Cardiac fibroblast (primary cell): ENCODE measurements at regions not wholly inside any gene's neighbourhood (a gene's known extent, or its start where the extent isn't known, plus 50 kb on each side); places are given as distances from the start of the nearest gene placed in this dataset.

Experiments
- DNase-seq, 2 donors: peaks; one replicate each; pipeline versions ENCODE4 v3.0.0 to v3.0.0-alpha.2; 2010; ENCODE audit warnings: low read depth in 2 of 2
- H3K4me3 ChIP-seq, 2 donors: replicated peaks in 1 of 2; 1 replicate in 1 of 2; 2 replicates in 1 of 2; pipeline ENCODE4 v1.5.1; 2011; ENCODE audit warnings: low read depth in 2 of 2, low read length in 2 of 2, mild to moderate bottlenecking in 2 of 2, moderate library complexity in 1 of 2
- CTCF ChIP-seq: IDR thresholded peaks from one replicate; pipeline ENCODE4 v1.5.1; 2011; ENCODE audit warnings: low read depth, mild to moderate bottlenecking, low read length, inconsistent platforms

DNA sequence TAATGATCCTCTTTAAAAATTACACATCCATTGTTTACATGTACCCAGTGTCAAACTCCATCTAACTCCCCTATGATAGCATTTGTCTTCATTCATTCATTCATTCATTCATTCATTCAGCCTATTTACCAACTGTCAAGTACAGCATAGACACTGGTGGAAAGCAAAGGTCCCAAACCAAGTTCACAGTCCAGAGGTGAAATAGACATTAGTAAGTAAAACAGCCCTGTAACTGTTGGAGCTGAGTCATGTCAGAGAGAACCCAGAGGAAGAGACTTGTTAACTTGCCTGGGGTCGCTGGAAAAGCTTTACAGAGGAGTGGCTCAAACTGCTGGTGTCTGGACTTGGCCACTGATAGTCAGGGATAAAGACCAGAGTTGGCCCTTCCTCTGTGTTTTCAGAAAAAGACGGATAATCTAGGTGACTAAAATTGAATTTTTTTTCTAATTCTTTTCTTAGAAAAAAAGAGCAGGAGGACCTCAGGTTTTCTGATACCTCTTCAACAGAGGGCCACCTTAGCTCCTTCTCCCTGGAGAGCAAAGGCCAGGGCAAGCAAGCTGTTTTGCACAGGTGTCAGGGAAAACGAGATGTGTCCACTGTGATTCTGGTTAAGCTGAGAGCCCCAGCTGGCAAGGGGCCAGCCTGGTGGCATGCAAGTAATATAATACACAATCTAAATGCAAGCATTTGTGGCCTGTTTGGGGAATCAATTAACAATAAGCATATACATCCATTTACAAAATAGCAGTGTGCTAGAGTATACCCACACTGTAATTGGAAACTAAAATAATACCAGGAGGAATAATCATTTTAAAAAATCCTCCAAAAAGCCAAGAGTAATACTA, 96.7 kb upstream of the SLC14A2 start:
- no peak overlapping the region for H3K4me3 ChIP-seq
- DNase-seq: peak in 1 of 2 donors; percentile 4
- TF ChIP-seq CTCF: no peak

DNA sequence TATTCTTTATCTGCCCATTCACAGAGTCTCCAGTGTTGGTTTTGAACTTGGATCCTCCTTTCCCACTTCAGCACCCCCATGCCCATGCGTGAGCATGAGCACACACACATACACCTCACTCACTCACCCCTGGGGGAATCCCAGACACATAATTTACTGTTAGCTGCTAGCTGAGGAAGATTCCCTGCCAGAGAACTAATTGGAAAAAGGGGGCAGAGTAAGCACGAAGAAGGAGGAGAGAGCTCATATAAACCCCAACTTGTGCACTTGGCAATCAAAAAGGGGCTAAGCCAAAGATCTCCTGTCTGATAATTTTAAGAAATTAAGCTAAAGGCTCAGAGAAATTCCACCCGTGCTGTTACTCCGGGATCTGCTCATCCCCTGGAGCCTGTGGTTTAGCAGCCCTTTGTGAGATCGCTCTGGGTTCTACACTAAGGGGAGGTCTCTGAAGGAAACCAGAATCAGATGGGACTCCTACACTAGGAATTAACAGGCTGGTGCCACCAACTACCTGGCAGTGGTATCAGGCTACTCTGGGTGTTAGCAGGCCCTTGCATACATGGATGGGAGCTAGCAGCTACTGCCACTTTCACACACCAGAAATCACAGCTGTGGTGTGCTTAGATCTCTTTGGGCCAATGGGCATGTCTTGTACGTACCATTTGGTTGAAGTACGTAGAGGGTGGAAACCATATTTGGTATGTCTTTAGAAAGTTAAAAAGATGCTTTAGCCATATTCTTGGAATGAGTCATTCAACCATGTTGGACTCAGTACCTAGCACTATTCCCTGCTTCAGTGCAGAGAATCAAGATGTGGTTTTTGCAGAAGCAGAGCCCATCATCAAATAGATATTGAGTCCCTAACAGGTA, 95.6 kb upstream of the SLC14A2 start:
- DNase-seq: no peak
- no peak overlapping the region for H3K4me3 ChIP-seq
- TF ChIP-seq CTCF: no peak

DNA sequence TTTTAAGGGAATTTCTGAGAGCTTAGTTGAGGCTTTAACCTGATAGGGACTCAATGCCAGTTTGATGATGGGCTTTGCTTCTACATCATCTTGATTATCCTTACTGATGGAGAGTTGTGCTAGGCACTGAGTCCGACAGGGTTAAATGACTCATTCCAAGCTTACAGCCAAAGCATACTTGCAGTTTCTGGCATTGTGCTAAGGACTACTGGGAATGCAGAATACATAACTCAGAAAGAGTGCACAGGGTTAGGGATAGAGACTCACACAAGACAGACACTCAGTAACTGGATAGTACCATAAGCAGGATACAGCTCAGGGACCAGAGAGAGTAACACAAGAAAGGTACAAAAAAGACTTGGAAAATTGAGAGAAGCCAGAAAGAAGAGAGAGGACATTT, 94.1 kb upstream of the SLC14A2 start:
- H3K4me3 ChIP-seq: no peak overlapping the region
- no peak for TF ChIP-seq CTCF

GRCh38 chr18:45521777-45522176, 93.5 kb upstream of the SLC14A2 start:
- H3K4me3 ChIP-seq: no peak overlapping the region
- TF ChIP-seq CTCF: no peak
- peak in 1 of 2 donors; percentile 64 for DNase-seq

More for the DNA sequence above, 94.1 kb upstream of the SLC14A2 start:
- DNase-seq: peak; percentile 9 to 77

GRCh38 chr18:45522371-45522770, 92.9 kb upstream of the SLC14A2 start:
- TF ChIP-seq CTCF: no peak
- DNase-seq: peak in 1 of 2 donors; percentile 63

GRCh38 chr18:45525301-45525700, 90.0 kb upstream of the SLC14A2 start:
- DNase-seq: peak in 1 of 2 donors; percentile 10
- no peak for TF ChIP-seq CTCF
- no peak overlapping the region for H3K4me3 ChIP-seq

More at GRCh38 chr18:45522371-45522770, 92.9 kb upstream of the SLC14A2 start:
- no peak overlapping the region for H3K4me3 ChIP-seq
